SH-SY5Y (cell line): ENCODE measurements at regions not wholly inside any gene's neighbourhood (a gene's known extent, or its start where the extent isn't known, plus 50 kb on each side); places are given as distances from the start of the nearest gene placed in this dataset.

ENCODE experiments used
- GATA2 ChIP-seq: IDR thresholded peaks from 2 replicates; pipeline ENCODE4 v1.6.1; 2011; ENCODE audit warnings: mild to moderate bottlenecking, low read depth, low read length
- GATA3 ChIP-seq: IDR thresholded peaks from 2 replicates; pipeline ENCODE4 v1.6.1; 2011; ENCODE audit warnings: low read depth, mild to moderate bottlenecking, low read length, moderate library complexity

DNA sequence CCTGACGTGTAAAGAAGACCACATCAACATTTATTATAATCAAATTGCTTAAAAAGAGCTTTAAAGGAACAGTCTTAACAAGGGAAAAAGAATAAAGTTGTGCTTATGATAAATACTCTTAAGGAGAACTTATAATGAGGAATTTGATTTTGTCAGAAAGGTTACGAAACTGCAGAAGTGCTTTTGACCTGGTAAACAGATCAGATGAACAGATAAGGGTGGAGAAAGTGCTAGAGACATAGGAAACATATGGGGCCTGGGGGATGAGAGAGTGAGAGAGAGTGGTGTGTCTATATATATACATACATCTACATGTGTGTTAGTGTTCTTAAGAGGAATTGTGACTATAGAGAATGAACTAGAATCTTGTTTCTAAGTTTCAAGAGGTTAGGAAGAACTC is 186.2 kb upstream of the GJE1 start:
- TF ChIP-seq GATA3 (no peak), GATA2 (no peak)

DNA sequence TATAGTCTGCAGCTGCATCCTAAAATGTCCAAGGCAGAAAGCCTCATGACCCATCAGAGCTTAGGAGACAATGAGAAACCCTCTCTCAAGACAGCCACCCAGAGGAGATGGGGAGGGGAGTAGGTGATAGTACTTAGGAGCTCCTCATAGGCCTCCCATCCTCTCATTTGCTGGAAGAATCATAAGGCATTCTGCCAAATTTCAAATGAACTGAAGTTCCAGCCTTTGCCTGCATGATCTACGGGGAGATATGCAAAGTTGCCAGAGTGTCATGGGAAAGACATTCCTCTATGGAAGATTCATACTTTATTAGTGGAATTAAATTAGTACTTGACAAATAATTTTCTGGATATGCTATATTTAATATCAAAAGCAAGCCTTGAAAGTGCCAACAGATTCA is 194.1 kb upstream of the GJE1 start:
- TF ChIP-seq GATA3, result no peak
- no peak for TF ChIP-seq GATA2

DNA sequence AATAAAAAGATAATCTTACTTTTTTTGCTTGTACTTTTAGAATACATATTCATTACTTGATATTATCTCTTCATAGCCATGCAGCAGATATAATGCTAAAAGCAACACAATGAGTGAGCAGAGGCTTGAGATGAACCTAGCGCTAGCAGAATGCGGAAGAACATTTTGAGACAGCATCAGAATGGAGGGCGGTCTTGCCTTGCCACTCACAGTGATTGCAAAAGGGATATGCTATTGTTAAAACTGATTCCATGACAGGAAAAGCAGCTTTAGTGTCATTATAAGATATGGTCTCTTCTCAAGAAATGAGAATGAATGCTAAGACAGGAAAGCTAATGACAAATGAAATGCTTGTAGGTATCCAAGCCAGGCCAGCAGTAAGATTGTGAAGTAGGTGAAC is 200.0 kb upstream of the GJE1 start:
- no peak for TF ChIP-seq GATA3
- no peak for TF ChIP-seq GATA2

DNA sequence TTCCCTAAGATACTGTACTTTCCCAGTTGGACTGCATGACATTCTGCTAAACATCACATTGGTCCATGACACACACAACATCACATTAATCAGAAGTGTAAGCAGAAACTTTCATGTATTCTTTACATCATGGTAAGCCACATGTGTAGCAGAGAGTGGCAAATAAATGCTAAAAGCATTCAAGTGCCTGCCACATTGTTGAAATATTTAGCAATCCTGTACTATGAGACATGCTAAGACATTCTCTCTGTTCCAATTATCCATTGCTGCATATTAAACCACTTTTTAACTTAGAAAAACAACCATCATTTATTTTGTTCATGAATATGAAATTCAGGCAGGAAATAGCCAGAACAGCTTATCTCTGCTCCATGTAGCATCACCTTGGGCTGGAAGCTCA is 207.7 kb upstream of the GJE1 start:
- TF ChIP-seq GATA3 (no peak), GATA2 (no peak)

DNA sequence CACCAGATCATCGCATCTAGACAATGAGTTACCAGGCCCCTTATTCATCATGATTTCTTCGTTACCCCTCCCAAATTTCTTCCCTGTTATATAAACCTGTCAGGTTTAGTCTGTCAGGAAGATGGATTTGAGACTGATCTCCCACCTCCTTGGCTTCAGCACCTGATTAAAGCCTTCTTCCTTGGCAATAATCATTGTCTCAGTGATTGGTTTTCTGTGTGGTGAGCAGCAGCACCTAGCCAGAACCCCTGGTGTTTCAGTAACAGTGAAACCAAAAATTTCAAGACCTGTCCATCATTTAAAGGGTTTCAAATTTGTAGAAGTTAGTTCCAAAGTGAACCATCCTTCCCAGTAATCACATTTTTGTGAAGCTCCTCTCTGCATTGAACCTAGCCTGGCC is 209.8 kb upstream of the GJE1 start:
- TF ChIP-seq GATA3 (no peak), GATA2 (no peak)

DNA sequence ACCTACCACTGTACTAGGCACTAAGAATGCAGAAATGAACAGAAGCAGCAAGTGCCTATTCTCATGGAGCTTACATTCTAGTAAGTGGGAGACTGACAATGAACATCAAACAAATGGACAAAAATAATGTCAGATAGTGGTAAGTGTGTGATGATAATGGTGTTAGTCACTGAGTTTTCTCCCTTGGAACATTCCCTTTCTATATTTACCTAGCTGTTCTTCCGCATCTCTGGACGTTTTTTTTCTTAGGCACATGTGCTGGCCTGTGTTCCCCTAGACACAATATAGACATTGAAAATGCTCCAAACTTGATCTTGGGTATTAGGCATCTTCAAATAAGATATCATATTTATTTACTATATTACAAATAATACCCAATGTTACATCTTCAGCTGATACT is 218.1 kb upstream of the GJE1 start:
- TF ChIP-seq GATA2 (no peak), GATA3 (no peak)

DNA sequence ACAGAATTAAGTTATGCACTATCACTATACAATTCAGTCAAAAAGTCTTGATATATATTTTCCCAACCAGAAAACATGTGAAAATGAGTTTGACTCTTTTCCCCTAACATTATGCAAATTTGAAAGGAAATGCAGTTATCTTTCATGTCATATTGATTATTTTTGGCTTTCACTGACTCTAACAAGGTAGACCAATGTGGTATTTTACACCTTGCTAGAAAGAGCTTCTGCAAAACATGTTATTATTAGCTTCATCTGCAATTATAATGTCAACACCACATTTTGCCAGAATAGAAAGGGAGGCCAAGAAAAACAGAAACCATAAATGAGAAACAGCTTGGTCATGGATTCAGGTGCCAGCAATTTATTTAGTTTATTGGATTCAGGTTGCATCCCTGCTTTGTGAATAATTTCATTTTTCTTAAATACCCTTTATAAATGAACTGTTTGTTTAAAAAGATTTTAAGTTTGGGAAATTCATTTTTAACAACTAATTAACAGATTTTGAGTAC is 226.1 kb upstream of the GJE1 start:
- no peak for TF ChIP-seq GATA2
- TF ChIP-seq GATA3, result no peak

DNA sequence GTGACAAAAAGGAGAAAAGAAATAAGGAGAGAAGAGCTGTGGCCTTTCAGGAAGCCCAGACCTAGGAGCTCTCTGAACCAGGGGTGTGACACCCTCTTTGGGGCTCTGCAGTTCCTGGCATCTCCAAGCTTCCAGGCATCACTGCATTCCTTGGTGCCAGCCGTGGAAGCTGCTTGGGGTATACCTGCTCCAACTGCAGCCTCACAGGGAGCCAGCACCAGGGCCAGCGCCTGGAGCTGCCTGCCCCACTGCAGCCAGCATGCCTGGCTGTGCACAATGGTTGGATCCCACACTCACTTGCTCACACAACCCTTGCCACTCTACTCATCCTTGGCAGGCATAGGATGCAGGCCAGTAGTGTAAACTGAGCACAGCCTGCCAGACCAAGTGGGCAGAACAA is 242.1 kb upstream of the GJE1 start:
- no peak for TF ChIP-seq GATA3
- TF ChIP-seq GATA2, result no peak

DNA sequence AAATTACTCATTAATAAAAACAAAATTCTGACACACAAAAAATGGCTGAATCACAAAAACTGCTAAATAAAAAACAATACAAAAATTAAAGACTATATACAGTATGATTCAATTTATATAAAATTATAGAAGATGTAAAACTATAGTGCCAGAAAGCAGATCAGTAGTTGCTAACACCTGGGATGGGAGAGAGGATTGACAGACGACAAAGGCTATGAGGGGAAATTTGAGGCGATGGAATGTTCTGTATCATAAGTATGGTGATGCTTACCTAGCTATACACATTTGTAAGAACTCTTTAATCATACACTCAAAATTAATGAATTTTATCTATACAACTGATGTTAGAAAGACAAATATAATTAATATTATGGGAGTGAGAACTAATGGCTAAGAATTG is 247.9 kb upstream of the GJE1 start:
- no peak for TF ChIP-seq GATA3
- no peak for TF ChIP-seq GATA2

DNA sequence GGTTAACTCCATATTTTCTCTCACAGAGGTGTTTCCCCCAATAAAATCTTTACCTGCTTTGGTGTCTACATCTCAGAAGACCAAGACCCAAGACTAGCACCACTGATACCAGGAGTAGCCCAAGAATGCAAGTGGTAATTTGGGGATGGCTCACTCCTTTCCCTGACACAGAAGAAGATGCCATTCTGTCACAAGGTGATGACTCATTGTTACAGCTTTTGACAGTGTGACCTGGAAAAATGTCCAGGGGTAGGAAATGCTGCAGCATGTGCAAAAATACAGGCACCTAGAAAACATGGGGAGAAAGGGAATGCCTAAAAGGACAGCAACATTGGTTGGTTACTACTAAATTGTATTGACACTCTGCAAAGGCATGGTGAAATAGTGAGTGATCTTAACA is 254.0 kb upstream of the GJE1 start:
- TF ChIP-seq GATA3 (no peak), GATA2 (no peak)

DNA sequence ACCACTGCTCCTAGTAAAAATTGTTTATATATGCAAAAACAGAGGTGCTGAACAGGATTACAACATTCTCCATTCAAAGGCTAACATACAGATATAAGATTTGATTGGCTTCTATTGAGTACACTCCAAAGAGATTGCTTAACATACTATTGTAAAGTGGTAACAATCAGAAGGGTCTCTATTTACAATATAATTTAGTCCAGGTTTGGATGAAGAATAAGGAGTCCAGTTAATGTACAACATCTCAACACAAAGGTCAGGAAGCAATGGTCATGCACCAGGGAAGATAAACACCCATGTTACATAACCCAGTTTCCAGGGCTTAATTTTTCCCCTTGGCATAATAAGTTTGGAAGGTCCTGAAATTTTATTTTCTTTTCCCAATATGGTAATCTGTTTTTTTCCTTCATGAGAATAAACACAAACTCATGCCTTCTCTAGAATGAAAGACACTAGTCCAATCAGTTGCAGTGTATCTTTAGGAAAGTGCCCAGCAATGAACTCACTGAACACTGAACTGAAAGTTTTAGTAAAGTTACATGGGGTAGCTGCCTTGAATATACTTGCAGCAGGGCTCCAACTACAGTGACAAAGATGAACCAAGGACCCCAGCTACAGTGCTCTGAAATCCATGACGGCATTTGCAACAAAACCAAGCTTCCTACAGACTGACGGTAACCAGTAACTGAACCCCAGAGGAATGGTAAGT is 255.3 kb upstream of the GJE1 start:
- TF ChIP-seq GATA3 (no peak), GATA2 (no peak)

DNA sequence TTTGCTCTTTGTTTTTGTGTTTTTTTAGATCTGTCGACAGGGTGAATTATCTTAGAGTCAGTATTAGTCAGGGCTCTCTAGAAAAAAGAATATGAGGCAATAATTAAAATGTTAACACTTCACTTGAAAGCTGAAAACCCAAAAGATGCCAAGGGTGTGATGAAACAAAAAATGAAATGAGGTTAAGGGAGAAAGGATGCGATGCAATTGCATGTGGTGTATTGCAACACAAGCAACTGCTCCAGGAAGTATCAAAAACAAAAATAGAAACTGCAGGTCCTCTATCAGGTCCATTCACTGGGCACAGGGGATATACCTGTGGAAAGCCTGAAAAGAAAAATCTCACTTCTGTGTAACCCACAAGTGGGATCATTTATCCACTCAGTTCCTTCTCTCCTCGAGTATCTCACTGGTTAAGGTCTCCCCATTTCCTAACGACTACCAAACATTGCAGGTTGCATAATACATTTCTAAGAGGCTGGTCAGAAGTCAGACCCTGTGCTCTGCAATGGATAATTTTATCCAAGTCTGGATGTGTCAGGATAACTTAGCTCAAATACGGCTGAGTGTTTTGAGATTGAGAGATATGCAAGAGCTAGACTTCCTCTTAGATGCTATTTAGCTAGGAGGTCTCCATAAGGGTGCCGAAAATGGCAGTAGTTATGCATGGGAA is 257.7 kb upstream of the GJE1 start:
- no peak for TF ChIP-seq GATA2
- no peak for TF ChIP-seq GATA3

DNA sequence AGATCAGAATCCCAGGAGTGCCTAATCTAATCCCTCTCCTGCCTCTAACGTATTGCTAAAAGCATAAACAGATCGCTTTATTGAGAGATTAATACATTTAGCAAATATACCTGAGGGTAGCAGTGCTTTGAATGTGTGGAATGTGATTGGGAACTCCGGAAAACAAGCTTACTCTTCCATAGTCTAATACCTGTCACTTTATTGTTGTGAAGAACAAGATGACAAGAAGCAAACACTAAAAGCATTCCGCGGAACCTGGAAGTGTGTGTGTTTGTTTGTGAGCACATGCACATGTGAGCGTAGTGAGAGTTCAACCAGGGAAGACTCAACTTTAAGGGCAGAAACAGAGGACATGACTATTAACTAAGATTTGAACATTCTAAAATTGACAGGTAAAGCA is 265.0 kb upstream of the GJE1 start:
- no peak for TF ChIP-seq GATA2
- no peak for TF ChIP-seq GATA3

DNA sequence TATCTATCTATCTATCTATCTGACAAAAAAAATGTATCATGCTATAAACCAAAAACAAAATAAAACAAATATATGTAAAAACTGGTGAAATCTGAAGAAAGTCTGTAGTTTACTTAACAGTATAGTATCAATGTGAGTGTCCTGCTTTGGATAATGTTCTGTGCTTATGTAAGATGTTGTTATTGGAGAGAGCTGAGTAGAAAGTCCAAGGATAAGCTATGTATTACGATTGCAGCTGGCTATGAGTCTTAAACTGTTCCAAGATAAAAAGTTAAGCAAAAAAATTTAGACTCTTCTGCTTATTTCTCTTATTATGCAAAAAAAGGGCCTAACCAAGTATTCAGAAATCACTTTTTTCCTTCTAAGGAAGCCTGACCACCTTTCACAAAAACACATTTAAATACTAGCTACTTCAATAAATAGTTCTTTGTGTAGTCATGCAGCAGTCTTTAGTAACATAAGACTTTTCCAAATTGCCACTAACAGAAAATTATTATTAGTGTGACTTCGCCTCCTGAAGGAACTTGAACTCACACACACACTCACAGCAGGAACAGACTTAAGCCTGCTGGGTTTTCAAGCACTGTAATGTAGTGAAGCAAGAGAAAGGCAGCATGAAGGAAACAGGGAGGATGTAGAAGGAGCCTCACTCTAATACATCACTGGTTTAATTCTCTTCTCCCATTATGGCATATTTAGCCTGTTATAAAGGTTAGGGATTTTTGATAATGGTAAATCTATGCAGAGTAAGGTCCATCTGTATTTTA is 265.8 kb upstream of the GJE1 start:
- TF ChIP-seq GATA3 (no peak), GATA2 (no peak)
